ENCODE measurements at regions not wholly inside any gene's neighbourhood (a gene's known extent, or its start where the extent isn't known, plus 50 kb on each side); places are given as distances from the start of the nearest gene placed in this dataset.

- no peaks in the 10 kb centered on the region for H3K27me3 ChIP-seq
- TF ChIP-seq CTCF (IDR thresholded peaks at IDR 0.05): no peak
- no peak overlapping the region for H3K27ac ChIP-seq
- no peak for DNase-seq (ENCODE audit: low spot score)
- no peaks in the 10 kb centered on the region for H3K36me3 ChIP-seq
- H3K4me3 ChIP-seq: no peak overlapping the region
- H3K4me1 ChIP-seq: no peaks in the 10 kb centered on the region
- no peaks in the 10 kb centered on the region for H3K9me3 ChIP-seq
Measured at GRCh38 chr16:6297666-6298410, 1034.8 kb upstream of the RBFOX1 start.

- no peak for DNase-seq (ENCODE audit: low spot score)
- no peak for TF ChIP-seq CTCF (IDR thresholded peaks at IDR 0.05)
- no peaks in the 10 kb centered on the region for H3K4me1 ChIP-seq
Measured at GRCh38 chr16:6286176-6286575, 1046.5 kb upstream of the RBFOX1 start.

GRCh38 chr16:6284731-6285130 is 1047.9 kb upstream of the RBFOX1 start:
- H3K4me3 ChIP-seq: no peak overlapping the region
- H3K27ac ChIP-seq: no peak overlapping the region
- TF ChIP-seq CTCF (IDR thresholded peaks at IDR 0.05): no peak

More at GRCh38 chr16:6286176-6286575, 1046.5 kb upstream of the RBFOX1 start:
- no peak overlapping the region for H3K4me3 ChIP-seq
- H3K9me3 ChIP-seq: no peaks in the 10 kb centered on the region
- H3K36me3 ChIP-seq: no peaks in the 10 kb centered on the region
- no peak overlapping the region for H3K27ac ChIP-seq
- no peaks in the 10 kb centered on the region for H3K27me3 ChIP-seq

GRCh38 chr16:6281994-6282393 is 1050.7 kb upstream of the RBFOX1 start:
- Histone ChIP-seq H3K4me1 (no peaks in the 10 kb centered on the region), H3K27ac (no peak overlapping the region), H3K4me3 (no peak overlapping the region), H3K9me3 (no peaks in the 10 kb centered on the region), H3K36me3 (no peaks in the 10 kb centered on the region), H3K27me3 (no peaks in the 10 kb centered on the region)
- TF ChIP-seq CTCF (IDR thresholded peaks at IDR 0.05): no peak
- DNase-seq (ENCODE audit: low spot score): no peak

More at GRCh38 chr16:6284731-6285130, 1047.9 kb upstream of the RBFOX1 start:
- H3K27me3 ChIP-seq: no peaks in the 10 kb centered on the region
- no peak for DNase-seq (ENCODE audit: low spot score)
- no peaks in the 10 kb centered on the region for H3K4me1 ChIP-seq
- no peaks in the 10 kb centered on the region for H3K9me3 ChIP-seq
- no peaks in the 10 kb centered on the region for H3K36me3 ChIP-seq

GRCh38 chr16:6281274-6281673 is 1051.4 kb upstream of the RBFOX1 start:
- Histone ChIP-seq H3K9me3 (no peaks in the 10 kb centered on the region), H3K27ac (no peak overlapping the region), H3K27me3 (no peaks in the 10 kb centered on the region), H3K4me1 (no peaks in the 10 kb centered on the region), H3K36me3 (no peaks in the 10 kb centered on the region), H3K4me3 (no peak overlapping the region)
- no peak for DNase-seq (ENCODE audit: low spot score)
- TF ChIP-seq CTCF (IDR thresholded peaks at IDR 0.05): no peak

DNA sequence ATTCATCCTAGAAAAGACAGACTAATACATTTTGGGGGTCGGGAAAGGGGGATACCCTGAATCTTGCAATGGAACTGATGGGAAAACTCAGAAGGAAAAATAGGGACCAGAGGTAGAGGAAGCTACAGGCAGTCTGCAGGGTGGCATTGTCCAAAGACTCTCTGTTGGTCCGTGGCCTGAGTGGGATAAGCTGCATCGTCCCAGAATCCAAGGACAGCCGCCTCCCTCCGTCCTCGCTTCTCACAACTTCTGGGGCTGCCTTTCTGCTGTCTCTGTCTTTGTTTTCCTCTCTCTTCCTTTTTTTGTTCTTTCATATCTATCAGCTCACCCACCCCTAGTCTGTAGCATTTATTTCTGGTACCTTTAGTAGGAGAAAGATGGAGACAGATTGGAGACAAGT is 1052.6 kb upstream of the RBFOX1 start:
- H3K27ac ChIP-seq: no peak overlapping the region
- H3K36me3 ChIP-seq: no peaks in the 10 kb centered on the region
- no peaks in the 10 kb centered on the region for H3K9me3 ChIP-seq
- no peak overlapping the region for H3K4me3 ChIP-seq
- no peaks in the 10 kb centered on the region for H3K4me1 ChIP-seq
- no peaks in the 10 kb centered on the region for H3K27me3 ChIP-seq
- DNase-seq (ENCODE audit: low spot score): no peak
- no peak for TF ChIP-seq CTCF (IDR thresholded peaks at IDR 0.05)

Measured in right atrium auricular region (tissue), 2 donors.